Liver (tissue), 8 donors: ENCODE measurements at regions not wholly inside any gene's neighbourhood (a gene's known extent, or its start where the extent isn't known, plus 50 kb on each side); places are given as distances from the start of the nearest gene placed in this dataset.

Experiments
- DNase-seq: peaks from one replicate; pipeline ENCODE4 v3.0.0-alpha.2; 2017; ENCODE audit warnings: low spot score
- H3K27ac ChIP-seq, 2 donors: one replicate each; pipeline ENCODE4 v1.7.0; 2013; ENCODE audit warnings: inconsistent platforms in 2 of 2, low read length in 2 of 2, control low read depth in 1 of 2, low read depth in 1 of 2, mild to moderate bottlenecking in 1 of 2
- H3K27me3 ChIP-seq, 4 donors: one replicate each; pipeline versions ENCODE4 v1.6.1 to v1.7.0; 2013; ENCODE audit warnings: low read length in 3 of 4, inconsistent platforms in 1 of 4, mild to moderate bottlenecking in 1 of 4, moderate library complexity in 1 of 4; ENCODE audit not compliant: control insufficient read depth in 4 of 4, insufficient read depth in 4 of 4
- H3K36me3 ChIP-seq, 4 donors: one replicate each; pipeline versions ENCODE4 v1.6.1 to v1.7.0; 2013; ENCODE audit warnings: low read length in 3 of 4, mild to moderate bottlenecking in 3 of 4, low read depth in 1 of 4, moderate library complexity in 1 of 4; ENCODE audit not compliant: control insufficient read depth in 4 of 4, insufficient read depth in 3 of 4
- H3K4me1 ChIP-seq, 4 donors: one replicate each; pipeline versions ENCODE4 v1.6.1 to v1.7.0; 2013; ENCODE audit warnings: low read length in 3 of 4, mild to moderate bottlenecking in 3 of 4, moderate library complexity in 1 of 4; ENCODE audit not compliant: control insufficient read depth in 4 of 4, insufficient read depth in 4 of 4
- H3K4me3 ChIP-seq, 3 donors: one replicate each; pipeline versions ENCODE4 v1.6.1 to v1.7.0; 2013; ENCODE audit warnings: low read length in 3 of 3, control low read depth in 1 of 3, low read depth in 1 of 3, mild to moderate bottlenecking in 1 of 3
- H3K9ac ChIP-seq, 2 donors: one replicate each; pipeline ENCODE4 v1.7.0; 2013; ENCODE audit warnings: low read length in 2 of 2, mild to moderate bottlenecking in 2 of 2, moderate library complexity in 2 of 2, control low read depth in 1 of 2, low read depth in 1 of 2
- H3K9me3 ChIP-seq, 4 donors: one replicate each; pipeline versions ENCODE4 v1.6.1 to v1.7.0; 2013; ENCODE audit warnings: low read length in 3 of 4; ENCODE audit not compliant: control insufficient read depth in 4 of 4
- ATF3 ChIP-seq: IDR thresholded peaks from 2 replicates; pipeline ENCODE4 v1.6.1; 2016; ENCODE audit warnings: antibody characterized with exemption
- CTCF ChIP-seq: fragments of 150-350 bp; IDR thresholded peaks from 2 replicates; pipeline ENCODE4 v1.5.1; 2017; ENCODE audit warnings: improper control_type of control experiment, low read depth, low read length; ENCODE audit not compliant: missing input control
- FOXA1 ChIP-seq: IDR thresholded peaks from 2 replicates; pipeline ENCODE4 v1.6.1; 2016; ENCODE audit warnings: antibody characterized with exemption
- FOXA2 ChIP-seq: IDR thresholded peaks from 2 replicates; pipeline ENCODE4 v1.6.1; 2016; ENCODE audit warnings: antibody characterized with exemption
- GABPA ChIP-seq, 2 donors: IDR thresholded peaks in 1 of 2; conservative IDR thresholded peaks in 1 of 2; 2 replicates each; pipeline ENCODE4 v1.6.1; 2016; ENCODE audit warnings: antibody characterized with exemption in 2 of 2, mild to moderate bottlenecking in 1 of 2, moderate library complexity in 1 of 2
- HNF4A ChIP-seq, 2 donors: conservative IDR thresholded peaks; 2 replicates each; pipeline ENCODE4 v1.6.1; 2016; ENCODE audit warnings: antibody characterized with exemption in 2 of 2, mild to moderate bottlenecking in 2 of 2
- HNF4G ChIP-seq: IDR thresholded peaks from 2 replicates; pipeline ENCODE4 v1.6.1; 2016; ENCODE audit warnings: antibody characterized with exemption
- JUND ChIP-seq, 2 donors: IDR thresholded peaks; 2 replicates each; pipeline ENCODE4 v1.6.1; 2016; ENCODE audit warnings: antibody characterized with exemption in 2 of 2
- MAX ChIP-seq: IDR thresholded peaks from 2 replicates; pipeline ENCODE4 v1.6.1; 2016; ENCODE audit warnings: antibody characterized with exemption
- NR2F2 ChIP-seq: IDR thresholded peaks from 2 replicates; pipeline ENCODE4 v1.6.1; 2016; ENCODE audit warnings: antibody characterized with exemption
- RAD21 ChIP-seq, 2 donors: IDR thresholded peaks; 2 replicates each; pipeline ENCODE4 v1.6.1; 2016; ENCODE audit warnings: antibody characterized with exemption in 2 of 2, mild to moderate bottlenecking in 2 of 2
- REST ChIP-seq: IDR thresholded peaks from 2 replicates; pipeline ENCODE4 v1.6.1; 2016; ENCODE audit warnings: antibody characterized with exemption, mild to moderate bottlenecking
- RXRA ChIP-seq, 2 donors: IDR thresholded peaks; 2 replicates each; pipeline ENCODE4 v1.6.1; 2017 to 2018; ENCODE audit warnings: antibody characterized with exemption in 2 of 2, mild to moderate bottlenecking in 1 of 2
- SP1 ChIP-seq: IDR thresholded peaks from 2 replicates; pipeline ENCODE4 v1.6.1; 2018; ENCODE audit warnings: antibody characterized with exemption, mild to moderate bottlenecking
- TAF1 ChIP-seq: conservative IDR thresholded peaks from 2 replicates; pipeline ENCODE4 v1.6.1; 2016; ENCODE audit warnings: antibody characterized with exemption, mild to moderate bottlenecking
- YY1 ChIP-seq: IDR thresholded peaks from 2 replicates; pipeline ENCODE4 v1.6.1; 2016; ENCODE audit warnings: antibody characterized with exemption, mild to moderate bottlenecking
- ZBTB33 ChIP-seq: IDR thresholded peaks from 2 replicates; pipeline ENCODE4 v1.6.1; 2016; ENCODE audit warnings: antibody characterized with exemption
- WGBS: extraction: QIAGEN DNeasy Blood & Tissue Kit; methylation state at CpG from one replicate; pipeline ENCODE4 v1.1.7; 2013; 5-methylcytosine and 5-hydroxymethylcytosine counted together
- donor health status: healthy.
- donor health status: healthy.
- donor health status: healthy.
- donor health status: healthy.
- donor health status: healthy.

- TF ChIP-seq NR2F2 (no peak), HNF4A (conservative IDR thresholded peaks at IDR 0.05) (no peak), HNF4G (no peak), YY1 (no peak), CTCF (no peak), GABPA (IDR thresholded peaks at IDR 0.05 in 1 of 2, conservative IDR thresholded peaks at IDR 0.05 in 1 of 2) (no peak), RXRA (IDR thresholded peaks at IDR 0.05) (no peak), TAF1 (no peak), SP1 (no peak), FOXA2 (no peak), ATF3 (no peak), MAX (no peak), FOXA1 (no peak), JUND (IDR thresholded peaks at IDR 0.05) (no peak), ZBTB33 (no peak), REST (no peak), RAD21 (IDR thresholded peaks at IDR 0.05) (no peak)
These were observed 169.1 kb downstream of the GUCY2F start for GRCh38 chrX:109312757-109313156.

GRCh38 chrX:109310031-109310430 is 171.9 kb downstream of the GUCY2F start:
- TF ChIP-seq MAX (no peak), RXRA (IDR thresholded peaks at IDR 0.05) (no peak), CTCF (no peak), JUND (IDR thresholded peaks at IDR 0.05) (no peak), HNF4G (no peak)
- no peak for DNase-seq
- H3K27ac ChIP-seq: no peak overlapping the region
- H3K36me3 ChIP-seq: no peaks in the 10 kb centered on the region
- no peaks in the 10 kb centered on the region for H3K27me3 ChIP-seq
- no peak overlapping the region for H3K9ac ChIP-seq
- H3K4me3 ChIP-seq: no peak overlapping the region
- H3K4me1 ChIP-seq: no peaks in the 10 kb centered on the region
- WGBS: 81% methylated on average over 8 of the region's 8 CpGs
- no peaks in the 10 kb centered on the region for H3K9me3 ChIP-seq

More at GRCh38 chrX:109312757-109313156, 169.1 kb downstream of the GUCY2F start:
- Histone ChIP-seq H3K36me3 (no peaks in the 10 kb centered on the region), H3K9ac (no peak overlapping the region), H3K4me3 (no peak overlapping the region), H3K9me3 (no peaks in the 10 kb centered on the region), H3K27me3 (no peaks in the 10 kb centered on the region), H3K4me1 (no peaks in the 10 kb centered on the region), H3K27ac (no peak overlapping the region)
- no peak for DNase-seq
- 43% methylated on average over 3 of the region's 3 CpGs for WGBS
